ENCODE measurements at regions not wholly inside any gene's neighbourhood (a gene's known extent, or its start where the extent isn't known, plus 50 kb on each side); places are given as distances from the start of the nearest gene placed in this dataset.

GRCh38 chr9:79246170-79246569 lies 325.6 kb upstream of the TLE4 start:
- TF ChIP-seq CTCF (IDR thresholded peaks at IDR 0.05; ENCODE audit: extremely low read depth in 1 of 2, insufficient read depth in 1 of 2, low read depth in 1 of 2, low read length in 2 of 2) (no peak), MYC (IDR thresholded peaks at IDR 0.05; ENCODE audit: low read depth, low read length) (no peak)
